Stimulated activated CD4-positive, alpha-beta T cell treated with anti-CD3 and anti-CD28 coated beads, Interleukin-12 subunit alpha, Interleukin-12 subunit beta, amount 100 ng/mL, for 4 hours (primary cell): ENCODE measurements at regions not wholly inside any gene's neighbourhood (a gene's known extent, or its start where the extent isn't known, plus 50 kb on each side); places are given as distances from the start of the nearest gene placed in this dataset.
"Not testable (repeated sequence)": the region's sequence is repeated elsewhere in the genome, so short reads cannot be mapped to it uniquely, and the experiment has no call there.

ENCODE experiments used
- DNase-seq: peaks from one replicate; pipeline ENCODE4 v3.0.0-alpha.2; 2020

GRCh38 chr3:197430502-197430901, 125.3 kb downstream of the BDH1 start:
- no peak for DNase-seq

- DNase-seq, result no peak
Measured at GRCh38 chr3:197428952-197429351, 126.8 kb downstream of the BDH1 start.

GRCh38 chr3:197428117-197428801, 127.5 kb downstream of the BDH1 start:
- DNase-seq, result peak; percentile 37

GRCh38 chr3:197427021-197427420, 128.6 kb upstream of the DLG1 start:
- no peak for DNase-seq

GRCh38 chr3:197426121-197426566, 127.7 kb upstream of the DLG1 start:
- no peak for DNase-seq

GRCh38 chr3:197425485-197426120, 127.2 kb upstream of the DLG1 start:
- no peak for DNase-seq

GRCh38 chr3:197424674-197425484, 126.5 kb upstream of the DLG1 start:
- DNase-seq, result no peak

- DNase-seq, result no peak
Measured at GRCh38 chr3:197424266-197424665, 125.9 kb upstream of the DLG1 start.

- DNase-seq, result no peak
Measured at GRCh38 chr3:197423376-197423775, 125.0 kb upstream of the DLG1 start.

GRCh38 chr3:197422506-197422905, 124.1 kb upstream of the DLG1 start:
- DNase-seq, result no peak

GRCh38 chr3:197421021-197421420, 122.6 kb upstream of the DLG1 start:
- no peak for DNase-seq

GRCh38 chr3:197420566-197420965, 122.2 kb upstream of the DLG1 start:
- no peak for DNase-seq

GRCh38 chr3:197420115-197420514, 121.7 kb upstream of the DLG1 start:
- no peak for DNase-seq

- DNase-seq, result no peak
Measured at GRCh38 chr3:197419696-197420095, 121.3 kb upstream of the DLG1 start.

- no peak for DNase-seq
Measured at GRCh38 chr3:197417911-197418618, 119.7 kb upstream of the DLG1 start.

GRCh38 chr3:197417441-197417840, 119.0 kb upstream of the DLG1 start:
- DNase-seq, result no peak

GRCh38 chr3:197411899-197412298, 113.5 kb upstream of the DLG1 start:
- not testable (repeated sequence) for DNase-seq

- DNase-seq, result not testable (repeated sequence)
Measured at GRCh38 chr3:197410170-197410569, 111.8 kb upstream of the DLG1 start.

- no peak for DNase-seq
Measured at GRCh38 chr3:197408177-197408957, 110.0 kb upstream of the DLG1 start.

- no peak for DNase-seq
Measured at GRCh38 chr3:197407526-197407925, 109.1 kb upstream of the DLG1 start.

GRCh38 chr3:197407053-197407452, 108.6 kb upstream of the DLG1 start:
- DNase-seq, result no peak

- no peak for DNase-seq
Measured at GRCh38 chr3:197406266-197406665, 107.9 kb upstream of the DLG1 start.
